ENCODE measurements at regions not wholly inside any gene's neighbourhood (a gene's known extent, or its start where the extent isn't known, plus 50 kb on each side); places are given as distances from the start of the nearest gene placed in this dataset.

- TF ChIP-seq ZNF302 (tag by site-specific recombination; IDR thresholded peaks at IDR 0.05; ENCODE audit: low read depth) (no peak), ZNF16 (tag by site-specific recombination; IDR thresholded peaks at IDR 0.05; ENCODE audit: low read depth) (no peak), TCF7L2 (IDR thresholded peaks at IDR 0.05; ENCODE audit: borderline replicate concordance, low read depth, low read length) (no peak), ZNF24 (tag by site-specific recombination; IDR thresholded peaks at IDR 0.05) (no peak), ZNF623 (tag by site-specific recombination; IDR thresholded peaks at IDR 0.05) (no peak)
- TF ChIP-seq, protein P1, sequence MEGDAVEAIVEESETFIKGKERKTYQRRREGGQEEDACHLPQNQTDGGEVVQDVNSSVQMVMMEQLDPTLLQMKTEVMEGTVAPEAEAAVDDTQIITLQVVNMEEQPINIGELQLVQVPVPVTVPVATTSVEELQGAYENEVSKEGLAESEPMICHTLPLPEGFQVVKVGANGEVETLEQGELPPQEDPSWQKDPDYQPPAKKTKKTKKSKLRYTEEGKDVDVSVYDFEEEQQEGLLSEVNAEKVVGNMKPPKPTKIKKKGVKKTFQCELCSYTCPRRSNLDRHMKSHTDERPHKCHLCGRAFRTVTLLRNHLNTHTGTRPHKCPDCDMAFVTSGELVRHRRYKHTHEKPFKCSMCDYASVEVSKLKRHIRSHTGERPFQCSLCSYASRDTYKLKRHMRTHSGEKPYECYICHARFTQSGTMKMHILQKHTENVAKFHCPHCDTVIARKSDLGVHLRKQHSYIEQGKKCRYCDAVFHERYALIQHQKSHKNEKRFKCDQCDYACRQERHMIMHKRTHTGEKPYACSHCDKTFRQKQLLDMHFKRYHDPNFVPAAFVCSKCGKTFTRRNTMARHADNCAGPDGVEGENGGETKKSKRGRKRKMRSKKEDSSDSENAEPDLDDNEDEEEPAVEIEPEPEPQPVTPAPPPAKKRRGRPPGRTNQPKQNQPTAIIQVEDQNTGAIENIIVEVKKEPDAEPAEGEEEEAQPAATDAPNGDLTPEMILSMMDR (tag by site-specific recombination; IDR thresholded peaks at IDR 0.05) = no peak
Observed at GRCh38 chr13:34290661-34291060, 472.7 kb downstream of the RFC3 start.
